Pancreas (tissue), 10 donors: ENCODE measurements at regions not wholly inside any gene's neighbourhood (a gene's known extent, or its start where the extent isn't known, plus 50 kb on each side); places are given as distances from the start of the nearest gene placed in this dataset.

Experiments
- ATAC-seq, 4 donors: fragments of 200-7000 bp; cut with Tn5 transposase; one replicate each; pipeline versions ENCODE4 v1.8.0 to v1.9.1; 2020; ENCODE audit warnings: mild to moderate bottlenecking in 4 of 4, moderate library complexity in 4 of 4
- DNase-seq, 6 donors: peaks; one replicate each; pipeline ENCODE4 v3.0.0-alpha.2; 2020
- FAIRE-seq: peaks from 2 replicates; lab custom pipeline; 2012; peaks lifted over from hg19 to GRCh38; lab: Jason Lieb, UNC
- H3K27ac ChIP-seq, 4 donors: fragments of 200-600 bp; sonication (generic); 1 replicate in 3 of 4; 2 replicates in 1 of 4; pipeline versions ENCODE4 v1.5.0 to v1.8.0; 2020
- H3K27me3 ChIP-seq, 4 donors: fragments of 200-600 bp; one replicate each; pipeline ENCODE4 v1.8.0; 2021
- H3K36me3 ChIP-seq, 3 donors: fragments of 200-600 bp; sonication (generic) in 1 of 3; one replicate each; pipeline versions ENCODE4 v1.5.0 to v1.8.0; 2020 to 2021
- H3K4me1 ChIP-seq, 3 donors: fragments of 200-600 bp; one replicate each; pipeline ENCODE4 v1.8.0; 2021
- H3K4me3 ChIP-seq, 4 donors: fragments of 200-600 bp; sonication (generic) in 2 of 4; one replicate each; pipeline versions ENCODE4 v1.5.0 to v1.8.0; 2020 to 2021
- H3K9me3 ChIP-seq, 4 donors: fragments of 200-600 bp; one replicate each; pipeline ENCODE4 v1.8.0; 2021
- WGBS, 2 donors: extraction: QIAGEN DNeasy Blood & Tissue Kit; methylation state at CpG; one replicate each; pipeline ENCODE4 v1.1.7; 2013; 5-methylcytosine and 5-hydroxymethylcytosine counted together
- intact Hi-C, 3 donors: fragments of 100-400 bp; cut with DNase I; formaldehyde crosslinking; loops; one replicate each; pipeline versions ENCODE4 v1.11.1 to v1.14.2; 2022
- TF ChIP-seq, protein P1 (sequence below), 4 donors: fragments of 200-600 bp; sonication (generic) in 3 of 4; IDR thresholded peaks; one replicate each; pipeline versions ENCODE4 v1.5.0 to v1.8.0; 2021; ENCODE audit warnings: antibody characterized with exemption in 4 of 4
- donor health status: healthy with polysubstance abuse.
- donor health status: DM: no; HTN: no; CAD: no; lungs with moderate emphysema.
- donor health status: DM: no; HTN: no; CAD: no.
- donor health status: control.
- donor health status: control.
- donor health status: Bipolar disorder and iron deficiency.
- donor health status: DM: yes; HTN: yes; CAD: no.
- donor health status: DM: no; HTN: no; CAD: no.
- donor health status: DM: no; HTN: no; CAD: no.
- donor health status: DM: yes; HTN: yes; CAD: no.

GRCh38 chr6:48177786-48178185 is 66.8 kb upstream of the PTCHD4 start:
- Histone ChIP-seq H3K4me1 (no peaks in the 10 kb centered on the region), H3K27me3 (no peaks in the 10 kb centered on the region), H3K27ac (no peak overlapping the region), H3K4me3 (no peak overlapping the region), H3K9me3 (no peaks in the 10 kb centered on the region), H3K36me3 (no peaks in the 10 kb centered on the region)
- no peak for DNase-seq
- FAIRE-seq, result no peak
- ATAC-seq, result no peak
- TF ChIP-seq, protein P1, sequence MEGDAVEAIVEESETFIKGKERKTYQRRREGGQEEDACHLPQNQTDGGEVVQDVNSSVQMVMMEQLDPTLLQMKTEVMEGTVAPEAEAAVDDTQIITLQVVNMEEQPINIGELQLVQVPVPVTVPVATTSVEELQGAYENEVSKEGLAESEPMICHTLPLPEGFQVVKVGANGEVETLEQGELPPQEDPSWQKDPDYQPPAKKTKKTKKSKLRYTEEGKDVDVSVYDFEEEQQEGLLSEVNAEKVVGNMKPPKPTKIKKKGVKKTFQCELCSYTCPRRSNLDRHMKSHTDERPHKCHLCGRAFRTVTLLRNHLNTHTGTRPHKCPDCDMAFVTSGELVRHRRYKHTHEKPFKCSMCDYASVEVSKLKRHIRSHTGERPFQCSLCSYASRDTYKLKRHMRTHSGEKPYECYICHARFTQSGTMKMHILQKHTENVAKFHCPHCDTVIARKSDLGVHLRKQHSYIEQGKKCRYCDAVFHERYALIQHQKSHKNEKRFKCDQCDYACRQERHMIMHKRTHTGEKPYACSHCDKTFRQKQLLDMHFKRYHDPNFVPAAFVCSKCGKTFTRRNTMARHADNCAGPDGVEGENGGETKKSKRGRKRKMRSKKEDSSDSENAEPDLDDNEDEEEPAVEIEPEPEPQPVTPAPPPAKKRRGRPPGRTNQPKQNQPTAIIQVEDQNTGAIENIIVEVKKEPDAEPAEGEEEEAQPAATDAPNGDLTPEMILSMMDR (IDR thresholded peaks at IDR 0.05), result no peak
- WGBS, 2 donors, result 41 to 48% methylated on average over 3 of the region's 3 CpGs
- intact Hi-C loops, result no loop called here

- H3K27ac ChIP-seq, result no peak overlapping the region
- 45 to 63% methylated on average over 6 of the region's 6 CpGs for WGBS, 2 donors
- H3K27me3 ChIP-seq, result no peaks in the 10 kb centered on the region
- no peak for FAIRE-seq
- TF ChIP-seq, protein P1 (IDR thresholded peaks at IDR 0.05), result no peak
- H3K9me3 ChIP-seq, result no peaks in the 10 kb centered on the region
- DNase-seq, result no peak
- H3K4me1 ChIP-seq, result no peaks in the 10 kb centered on the region
- H3K36me3 ChIP-seq, result no peaks in the 10 kb centered on the region
- intact Hi-C loops, result no loop called here
- no peak for ATAC-seq
- no peak overlapping the region for H3K4me3 ChIP-seq
These were observed 65.8 kb upstream of the PTCHD4 start for GRCh38 chr6:48176645-48177308.

- H3K27me3 ChIP-seq, result no peaks in the 10 kb centered on the region
- WGBS, 2 donors, result 70 to 93% methylated on average over 1 of the region's 1 CpG
- no peak overlapping the region for H3K27ac ChIP-seq
- H3K36me3 ChIP-seq, result no peaks in the 10 kb centered on the region
- ATAC-seq (no peak), FAIRE-seq (no peak), DNase-seq (no peak)
- H3K9me3 ChIP-seq, result no peaks in the 10 kb centered on the region
- no peak overlapping the region for H3K4me3 ChIP-seq
- H3K4me1 ChIP-seq, result no peaks in the 10 kb centered on the region
- intact Hi-C loops, result no loop called here
- TF ChIP-seq, protein P1 (IDR thresholded peaks at IDR 0.05), result no peak
These were observed 58.6 kb upstream of the PTCHD4 start for GRCh38 chr6:48169635-48170034.
